ENCODE measurements at regions not wholly inside any gene's neighbourhood (a gene's known extent, or its start where the extent isn't known, plus 50 kb on each side); places are given as distances from the start of the nearest gene placed in this dataset.

DNA sequence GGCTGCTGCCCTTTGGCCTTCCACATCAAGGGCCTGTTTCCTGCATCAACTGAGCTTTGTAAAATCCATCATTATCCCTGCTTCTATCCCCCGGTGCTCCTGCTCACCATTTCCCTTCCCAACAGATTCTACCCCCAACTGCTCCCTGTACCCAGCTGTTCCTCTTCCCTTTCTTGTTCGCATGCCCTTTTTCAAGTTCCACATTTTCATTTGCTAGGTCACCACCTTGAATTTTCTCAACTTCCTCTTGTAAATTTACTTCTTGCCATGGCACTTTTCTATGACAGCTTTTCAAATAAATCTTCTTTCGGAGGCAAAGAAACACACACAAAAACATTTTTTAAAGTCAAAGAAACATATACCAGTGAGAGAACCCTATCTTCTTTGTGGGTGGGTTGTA is 330.5 kb upstream of the ADGRL2 start:
- DNase-seq = peak in 1 of 2 donors; percentile 73

DNA sequence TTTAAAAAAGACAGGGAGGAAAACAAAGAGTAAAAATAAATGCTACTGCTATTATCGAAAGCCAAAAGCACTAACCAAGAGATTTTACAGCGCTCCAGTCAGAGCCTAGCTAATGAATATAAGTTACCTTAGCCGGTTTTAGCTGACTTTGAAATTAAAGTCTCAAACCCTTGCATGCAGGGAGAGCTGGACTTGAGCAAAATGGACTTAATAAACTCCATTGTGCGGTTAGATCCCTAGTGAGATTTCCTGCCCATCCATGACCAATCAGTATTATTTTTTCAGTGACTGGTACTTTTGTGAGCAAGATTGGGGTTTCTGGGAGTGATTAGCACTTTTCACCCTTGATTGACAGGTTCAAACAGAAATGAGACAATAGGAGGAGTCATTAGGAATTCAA is 333.4 kb upstream of the ADGRL2 start:
- no peak for DNase-seq

DNA sequence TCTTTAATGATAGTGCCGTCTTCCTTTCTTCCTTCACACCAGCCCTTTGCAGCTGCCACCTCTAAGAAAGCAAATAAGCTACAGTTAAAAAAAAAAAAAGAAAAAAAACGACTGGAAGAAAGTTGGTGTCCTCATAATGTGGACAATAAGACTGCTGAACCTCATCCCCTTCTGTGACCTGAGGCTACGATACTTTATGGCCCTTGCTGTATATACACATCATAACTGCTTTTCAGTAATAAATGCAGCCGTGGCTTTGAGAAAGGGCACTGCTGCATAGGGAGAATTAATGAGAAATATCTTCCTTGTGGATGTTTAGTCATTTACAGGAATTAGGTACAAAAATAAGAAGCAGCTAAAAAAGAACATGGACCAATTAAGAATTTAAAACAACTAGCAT is 333.8 kb upstream of the ADGRL2 start:
- DNase-seq = no peak

DNA sequence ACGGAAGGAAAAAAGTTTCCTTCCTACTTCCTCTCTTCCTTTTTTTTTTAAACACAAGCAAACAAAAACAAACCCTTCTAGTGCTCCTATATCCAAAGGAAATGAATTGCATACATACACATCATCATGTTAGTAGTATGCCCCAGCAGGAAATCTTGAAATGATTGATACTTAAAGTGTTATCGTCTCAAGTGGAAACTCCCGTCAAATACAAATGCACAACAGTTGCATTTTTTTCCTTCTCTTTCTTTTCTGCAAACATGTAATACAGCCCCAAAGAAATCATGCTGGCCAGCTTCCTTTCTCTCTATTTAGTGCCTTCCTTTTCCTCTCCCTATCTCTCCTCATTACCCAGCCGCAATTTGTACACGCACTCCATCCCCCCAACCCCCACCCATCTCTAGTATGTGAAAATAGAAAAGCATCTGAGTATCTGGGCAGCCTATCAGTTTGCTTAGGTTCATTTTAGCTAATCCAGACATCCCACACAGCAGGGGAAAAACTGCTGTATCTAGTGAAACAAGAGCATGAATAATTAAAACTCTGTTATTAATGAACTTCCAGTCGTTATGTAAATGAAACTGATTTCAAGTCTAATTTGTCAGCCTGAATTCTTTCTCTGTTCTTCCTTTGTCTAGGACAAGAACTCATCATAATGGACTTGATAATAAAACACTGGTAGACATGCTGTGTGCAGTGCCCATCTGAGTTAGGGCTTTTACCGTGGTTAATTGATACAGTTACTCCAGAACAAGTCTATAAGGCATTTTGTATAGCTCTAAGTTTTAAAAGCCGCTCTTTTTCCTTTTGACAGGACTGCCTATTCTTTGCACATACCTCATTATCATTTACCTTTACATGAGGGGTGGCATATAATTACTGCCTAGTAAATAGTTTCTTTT is 336.5 kb upstream of the ADGRL2 start:
- DNase-seq = no peak

DNA sequence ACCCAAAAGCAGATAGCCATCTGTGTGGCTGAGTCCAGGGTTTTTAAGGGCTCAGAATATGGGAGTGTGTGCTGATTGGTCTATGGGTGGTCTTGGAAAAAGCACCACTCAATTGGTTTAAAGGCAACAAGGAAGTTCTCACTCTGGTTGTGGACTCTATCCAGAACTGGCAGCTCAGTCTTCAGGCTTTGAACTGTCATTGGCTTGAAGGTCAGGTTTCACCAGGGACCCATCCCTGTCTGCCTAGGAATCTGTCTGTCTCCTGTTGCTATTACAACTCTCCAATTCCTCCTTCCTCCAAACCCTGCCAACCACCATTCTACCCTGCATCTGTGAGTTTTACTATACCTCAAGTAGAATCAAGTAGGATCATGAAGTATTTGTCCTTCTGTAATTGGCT is 341.7 kb upstream of the ADGRL2 start:
- DNase-seq = no peak

- DNase-seq = no peak
Measured at GRCh38 chr1:81458186-81458585, 342.5 kb upstream of the ADGRL2 start.

DNA sequence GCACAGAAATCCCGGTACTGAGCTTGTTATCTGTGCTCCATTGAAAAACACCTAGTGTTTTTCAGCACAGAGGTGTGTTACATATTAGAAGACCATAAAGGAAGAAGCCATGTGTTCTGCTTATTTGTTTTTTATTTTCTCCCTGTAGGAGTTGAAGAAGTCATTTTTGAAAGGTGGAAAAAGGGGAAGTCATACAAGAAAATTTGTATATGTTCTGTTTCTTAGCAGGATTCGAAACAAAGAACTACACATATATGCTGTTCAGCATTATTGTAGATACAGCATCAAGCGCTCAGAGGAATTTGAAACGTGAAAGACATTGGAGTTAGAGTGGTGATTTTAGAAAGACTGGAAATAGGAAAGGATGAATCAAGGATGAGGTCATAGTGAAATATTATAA is 345.3 kb upstream of the ADGRL2 start:
- DNase-seq = no peak

DNA sequence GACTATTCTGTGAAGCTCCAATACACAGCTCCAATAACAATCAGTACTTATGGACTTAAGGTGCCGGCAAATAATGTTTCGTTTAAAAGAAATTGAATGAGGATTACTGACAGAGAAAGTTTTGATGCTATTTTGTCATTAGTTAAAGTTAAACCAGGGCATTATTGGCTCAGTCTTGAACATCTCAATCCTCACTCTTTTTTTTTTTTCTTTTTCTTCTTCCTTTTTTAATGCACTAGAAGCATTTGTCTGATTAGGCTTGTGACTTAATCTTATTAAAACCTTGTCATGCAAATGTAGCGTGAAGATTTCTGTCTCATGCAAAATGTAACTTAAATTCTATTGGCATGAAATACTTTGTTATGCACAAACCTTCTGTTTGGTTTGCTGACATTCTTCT is 346.8 kb upstream of the ADGRL2 start:
- no peak for DNase-seq

GRCh38 chr1:81453367-81453703 is 347.4 kb upstream of the ADGRL2 start:
- no peak for DNase-seq

GRCh38 chr1:81452693-81453366 is 347.9 kb upstream of the ADGRL2 start:
- no peak for DNase-seq

- DNase-seq = no peak
Measured at GRCh38 chr1:81449786-81450185, 350.9 kb upstream of the ADGRL2 start.

GRCh38 chr1:81446000-81446669 is 354.6 kb upstream of the ADGRL2 start:
- DNase-seq = no peak

DNA sequence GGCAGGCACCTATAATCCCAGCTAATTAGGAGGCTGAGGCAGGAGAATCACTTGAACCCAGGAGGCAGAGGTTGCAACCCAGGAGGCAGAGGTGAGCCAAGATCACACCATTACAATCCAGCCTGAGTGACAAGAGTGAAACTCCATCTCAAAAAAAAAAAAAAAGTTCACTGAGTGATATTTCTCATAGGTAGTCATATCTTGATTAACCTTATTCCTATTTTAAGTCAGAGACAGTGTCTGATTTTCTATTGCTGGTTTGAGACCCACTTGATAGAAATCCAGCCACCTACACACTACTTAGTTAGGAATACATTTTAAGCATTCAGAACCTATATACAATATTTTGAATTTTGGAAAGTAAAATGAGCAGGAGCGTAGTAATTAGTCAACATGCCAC is 357.4 kb upstream of the ADGRL2 start:
- DNase-seq = no peak

- DNase-seq = no peak
Measured at GRCh38 chr1:81439046-81439823, 361.5 kb upstream of the ADGRL2 start.

DNA sequence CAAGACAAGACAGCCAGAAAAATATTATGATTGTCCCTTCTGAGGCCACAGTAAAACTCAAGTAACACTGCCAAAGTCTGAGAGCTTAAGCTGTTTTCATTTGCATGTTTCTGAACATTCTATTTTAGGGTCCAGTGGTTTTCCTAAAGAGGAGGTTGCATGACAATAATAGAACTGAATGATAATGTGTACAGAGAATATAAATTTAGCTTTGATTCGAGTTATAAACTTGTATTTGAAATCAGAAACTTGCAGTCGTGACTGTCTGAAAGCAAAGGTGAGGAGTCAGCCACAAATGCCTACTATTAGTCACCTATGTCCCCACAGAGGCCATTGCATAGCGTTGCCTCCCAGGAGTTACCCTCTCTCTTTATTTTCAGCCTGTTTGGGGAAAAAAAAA is 363.1 kb upstream of the ADGRL2 start:
- no peak for DNase-seq

GRCh38 chr1:81437213-81437612 is 363.5 kb upstream of the ADGRL2 start:
- DNase-seq = no peak

DNA sequence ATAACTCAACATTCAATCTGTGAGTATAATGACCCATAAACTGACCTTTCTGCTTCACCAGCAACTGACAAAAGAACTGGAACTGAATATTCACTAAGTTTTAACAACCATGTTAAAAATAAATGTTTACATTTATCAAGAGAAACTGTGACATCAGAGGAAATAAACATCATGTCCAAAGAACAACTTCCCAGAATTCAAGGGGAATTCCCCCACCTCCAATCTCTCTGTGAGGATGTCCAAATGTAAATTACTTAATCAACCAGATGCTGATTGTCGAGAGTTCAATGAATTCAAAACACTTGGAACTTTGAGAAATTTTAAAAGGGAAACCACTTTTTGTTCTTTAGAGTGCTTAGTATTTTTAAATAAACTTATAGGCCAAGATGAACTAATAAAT is 365.6 kb upstream of the ADGRL2 start:
- no peak for DNase-seq

GRCh38 chr1:81433676-81434075 is 367.1 kb upstream of the ADGRL2 start:
- no peak for DNase-seq

DNA sequence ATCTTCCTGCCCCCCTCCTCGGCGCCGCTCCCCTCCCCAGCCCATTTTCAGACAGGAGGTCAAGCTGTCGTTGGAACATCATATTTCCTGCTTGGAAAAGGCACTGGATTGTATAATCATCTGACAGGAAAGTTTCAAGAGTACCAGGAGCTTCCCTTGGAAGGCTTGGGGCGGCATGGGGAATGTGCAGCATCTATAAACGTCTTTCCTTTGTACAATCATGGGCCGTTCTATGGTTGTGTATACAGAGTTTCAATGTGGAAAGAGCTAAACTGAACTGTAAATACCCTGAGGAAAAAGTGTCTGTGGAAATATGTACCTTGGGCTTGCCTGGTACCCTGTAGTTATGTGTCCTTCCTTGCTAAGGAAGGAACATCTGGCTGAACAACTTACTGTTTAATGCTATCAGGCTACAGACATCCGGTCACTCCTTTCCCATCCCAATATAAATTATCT is 368.1 kb upstream of the ADGRL2 start:
- DNase-seq = no peak

GRCh38 chr1:81432059-81432458 is 368.7 kb upstream of the ADGRL2 start:
- DNase-seq = no peak

DNA sequence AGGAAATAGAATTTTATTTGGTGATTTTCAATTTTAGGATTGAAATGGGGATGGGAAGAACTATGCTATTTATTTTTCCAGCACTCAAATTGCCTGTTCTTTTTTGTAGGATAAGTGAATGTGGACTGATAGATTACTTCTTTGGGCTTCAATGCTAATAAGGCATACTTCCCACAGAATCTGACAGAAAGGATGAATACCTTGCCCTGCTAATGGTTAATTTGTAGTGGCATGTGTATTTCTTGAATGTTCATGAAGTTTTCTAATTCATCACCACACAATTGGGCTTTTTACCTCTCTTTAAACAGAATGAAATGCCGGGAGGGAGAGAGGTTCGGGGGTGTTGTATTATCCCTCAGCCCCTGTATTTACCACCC is 369.1 kb upstream of the ADGRL2 start:
- no peak for DNase-seq

DNA sequence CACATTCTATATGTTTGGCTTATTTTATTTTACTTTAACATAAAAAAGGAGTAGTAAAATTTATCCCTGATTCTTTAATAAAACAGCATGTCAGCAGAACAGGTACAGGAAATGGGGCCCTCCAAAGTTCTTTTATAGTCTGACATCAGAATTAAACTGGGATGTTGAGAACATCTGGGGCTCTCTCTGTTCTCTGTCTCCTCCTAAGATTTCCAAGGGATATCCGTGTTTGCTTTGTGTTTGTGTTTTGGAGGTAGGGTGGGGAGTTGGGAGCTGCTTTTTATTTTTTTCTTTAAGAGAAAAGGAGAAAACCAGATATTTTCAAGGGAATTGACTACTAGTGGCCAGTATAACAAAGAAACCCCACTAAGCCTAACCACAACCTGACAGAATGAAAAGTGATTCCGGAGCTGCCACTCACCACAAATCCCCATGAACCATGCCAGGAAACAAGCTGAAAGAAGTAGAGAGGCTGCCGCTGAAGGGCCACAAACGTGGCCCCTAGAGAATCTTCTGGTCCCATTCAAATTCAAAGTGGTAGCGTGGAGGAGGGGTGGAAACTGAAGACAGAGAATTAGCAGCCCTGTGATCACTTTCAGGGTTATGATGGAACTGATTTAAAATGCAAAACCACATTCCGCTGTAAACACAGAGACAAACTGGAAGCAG is 369.6 kb upstream of the ADGRL2 start:
- DNase-seq = no peak

All from bone marrow (tissue), 2 donors.